GM12878 (cell line): ENCODE measurements at regions not wholly inside any gene's neighbourhood (a gene's known extent, or its start where the extent isn't known, plus 50 kb on each side); places are given as distances from the start of the nearest gene placed in this dataset.

Experiments
- ATAC-seq: fragments of 200-7000 bp; cut with Tn5 transposase; 3 replicates; pipeline ENCODE4 v1.9.1; 2020; ENCODE audit warnings: mild to moderate bottlenecking, moderate library complexity
- BruUV-seq: library from RNA; stranded (reverse); fragments of 400-500 nt; replicated peaks from 2 replicates; lab custom pipeline; 2021; lab: Mats Ljungman, UMichigan
- CTCF ChIA-PET: fragments of 300-600 bp; sonication (Branson Sonifier 250); formaldehyde crosslinking; extraction: SDS; loops from one replicate; lab custom pipeline; 2021; ENCODE audit warnings: inconsistent platforms; lab: Yijun Ruan, JAX
- POLR2A ChIA-PET: fragments of 350-600 bp; formaldehyde crosslinking; extraction: SDS; loops from one replicate; lab custom pipeline; 2021; ENCODE audit warnings: inconsistent platforms; lab: Charles Lee
- RAD21 ChIA-PET: fragments of 300-600 bp; sonication (Branson Sonifier 250); formaldehyde crosslinking; loops from one replicate; lab custom pipeline; 2023; ENCODE audit warnings: antibody characterized with exemption; ENCODE audit not compliant: unreplicated experiment; lab: Charles Lee
- SMC1A ChIA-PET: fragments of 300-600 bp; sonication (Branson Sonifier 250); formaldehyde crosslinking; loops from one replicate; lab custom pipeline; 2023; ENCODE audit not compliant: unreplicated experiment, uncharacterized antibody; lab: Charles Lee
- DNase-seq: peaks from one replicate; pipeline ENCODE4 v3.0.0-alpha.2; 2011; ENCODE audit warnings: low read depth, low spot score
- FAIRE-seq: peaks from 3 replicates; lab custom pipeline; 2011; peaks lifted over from hg19 to GRCh38; lab: Jason Lieb, UNC
- H2AFZ ChIP-seq: 2 replicates; pipeline ENCODE4 v1.6.0; 2011; ENCODE audit warnings: low read depth, low read length, control low read depth; ENCODE audit not compliant: control insufficient read depth
- H3K27ac ChIP-seq: 2 replicates; pipeline ENCODE4 v1.5.1; 2011; ENCODE audit warnings: control low read depth; ENCODE audit not compliant: control insufficient read depth, insufficient read depth
- H3K27me3 ChIP-seq, 2 experiments: replicated peaks in 1 of 2; 2 replicates each; pipeline versions ENCODE4 v1.6.0 to v1.6.1; 2011; ENCODE audit warnings: low read length in 1 of 2; ENCODE audit not compliant: control insufficient read depth in 2 of 2, insufficient read depth in 2 of 2
- H3K36me3 ChIP-seq, 2 experiments: 2 replicates each; pipeline ENCODE4 v1.5.1; 2011; ENCODE audit warnings: low read length in 1 of 2; ENCODE audit not compliant: control insufficient read depth in 2 of 2, insufficient read depth in 2 of 2
- H3K4me1 ChIP-seq: 2 replicates; pipeline ENCODE4 v1.6.1; 2011; ENCODE audit warnings: mild to moderate bottlenecking, low read length, moderate library complexity, mixed read lengths; ENCODE audit not compliant: control insufficient read depth, insufficient read depth
- H3K4me2 ChIP-seq: 2 replicates; pipeline ENCODE4 v1.6.0; 2011; ENCODE audit warnings: control low read depth; ENCODE audit not compliant: control insufficient read depth, insufficient read depth
- H3K4me3 ChIP-seq: fragments of 200-600 bp; sonication (generic); 2 replicates; pipeline ENCODE4 v1.5.1; 2016
- H3K79me2 ChIP-seq: 2 replicates; pipeline ENCODE4 v1.6.0; 2011; ENCODE audit warnings: low read length; ENCODE audit not compliant: control insufficient read depth, insufficient read depth
- H3K9ac ChIP-seq: 2 replicates; pipeline ENCODE4 v1.8.0; 2011; ENCODE audit warnings: low read length, control low read depth, mixed read lengths; ENCODE audit not compliant: control insufficient read depth, insufficient read depth
- H3K9me3 ChIP-seq: replicated peaks from 3 replicates; pipeline ENCODE4 v1.5.1; 2011; ENCODE audit warnings: mild to moderate bottlenecking, low read length; ENCODE audit not compliant: control insufficient read depth, insufficient read depth
- H4K20me1 ChIP-seq: 2 replicates; pipeline ENCODE4 v1.6.0; 2011; ENCODE audit not compliant: control insufficient read depth, insufficient read depth
- EP300 ChIP-seq, 2 experiments: fragments of 150-350 bp in 1 of 2; IDR thresholded peaks; 2 replicates each; pipeline ENCODE4 v1.6.1; 2011 to 2012; ENCODE audit warnings: low read depth in 2 of 2, low read length in 2 of 2, borderline replicate concordance in 1 of 2, improper control_type of control experiment in 1 of 2, inconsistent platforms in 1 of 2; ENCODE audit not compliant: control insufficient read depth in 1 of 2
- LARP7 ChIP-seq: fragments of 450-650 bp; IDR thresholded peaks from 2 replicates; pipeline ENCODE4 v1.6.1; 2017; ENCODE audit warnings: mild to moderate bottlenecking
- PAX8 ChIP-seq: fragments of 450-650 bp; IDR thresholded peaks from 2 replicates; pipeline ENCODE4 v1.6.1; 2017; ENCODE audit warnings: mild to moderate bottlenecking, moderate library complexity
- ZNF24 ChIP-seq: fragments of 450-650 bp; IDR thresholded peaks from 2 replicates; pipeline ENCODE4 v1.6.1; 2017; ENCODE audit warnings: antibody characterized with exemption, mild to moderate bottlenecking
- ZNF592 ChIP-seq: fragments of 450-650 bp; IDR thresholded peaks from 2 replicates; pipeline ENCODE4 v1.6.1; 2017; ENCODE audit warnings: mild to moderate bottlenecking, moderate library complexity
- ZNF622 ChIP-seq: fragments of 450-650 bp; IDR thresholded peaks from 2 replicates; pipeline ENCODE4 v1.6.1; 2017; ENCODE audit warnings: mild to moderate bottlenecking, inconsistent platforms
- WGBS: methylation state at CpG from one replicate; pipeline ENCODE4 v1.1.6; 2016; ENCODE audit warnings: low lambda C conversion rate; ENCODE audit not compliant: insufficient replicate concordance, insufficient coverage; ENCODE audit errors: missing lambda C conversion rate; 5-methylcytosine and 5-hydroxymethylcytosine counted together
- in situ Hi-C: fragments of 300-500 bp; cut with MboI; formaldehyde crosslinking; loops from 9 replicates; pipeline ENCODE4 v1.14.3; 2018; ENCODE audit warnings: mixed read lengths
- intact Hi-C: fragments of 100-400 bp; cut with micrococcal nuclease; formaldehyde crosslinking; loops from one replicate; pipeline ENCODE4 v1.14.2; 2022; ENCODE audit not compliant: unreplicated experiment
- TF ChIP-seq, protein P1 (sequence below): fragments of 450-650 bp; IDR thresholded peaks from 2 replicates; pipeline ENCODE4 v1.6.1; 2018; ENCODE audit warnings: borderline replicate concordance, mild to moderate bottlenecking; ENCODE audit not compliant: partially characterized antibody
- TF ChIP-seq, protein P2 (sequence below): IDR thresholded peaks from 2 replicates; pipeline ENCODE4 v1.6.1; 2011; ENCODE audit warnings: borderline replicate concordance, low read depth, mild to moderate bottlenecking, moderate library complexity, low read length; ENCODE audit not compliant: insufficient read depth, poor library complexity, severe bottlenecking

DNA sequence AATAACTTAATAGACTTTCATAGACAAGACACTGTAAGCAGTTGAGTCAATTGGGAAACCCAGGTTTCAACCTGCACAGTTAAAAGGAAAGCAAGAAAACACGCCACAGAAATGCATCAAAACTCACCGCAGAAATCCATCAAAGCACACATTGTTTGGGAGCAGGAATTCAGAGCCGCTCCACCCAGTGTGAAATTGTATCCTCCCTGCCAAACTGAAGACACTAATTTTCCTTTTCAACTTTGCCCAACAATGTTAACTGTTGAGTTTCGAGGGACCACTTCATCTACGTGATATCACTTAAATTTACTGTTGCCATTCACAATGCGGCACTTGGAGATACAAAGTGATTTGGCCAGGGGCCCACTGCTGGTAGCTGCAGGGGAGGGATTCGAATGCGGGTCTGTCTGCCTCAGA is 92.7 kb downstream of the DACT2 start:
- Histone ChIP-seq H3K9me3 (no peaks in the 10 kb centered on the region), H3K4me1 (no peaks in the 10 kb centered on the region), H3K9ac (no peak overlapping the region), H3K27me3 (no peaks in the 10 kb centered on the region), H4K20me1 (no peaks in the 10 kb centered on the region), H3K79me2 (no peaks in the 10 kb centered on the region), H3K4me2 (no peak overlapping the region), H2AFZ (no peak overlapping the region), H3K27ac (no peak overlapping the region), H3K36me3 (no peaks in the 10 kb centered on the region), H3K4me3 (no peak overlapping the region)
- CTCF ChIA-PET, result no interaction called here
- POLR2A ChIA-PET, result no interaction called here
- TF ChIP-seq, protein P1, sequence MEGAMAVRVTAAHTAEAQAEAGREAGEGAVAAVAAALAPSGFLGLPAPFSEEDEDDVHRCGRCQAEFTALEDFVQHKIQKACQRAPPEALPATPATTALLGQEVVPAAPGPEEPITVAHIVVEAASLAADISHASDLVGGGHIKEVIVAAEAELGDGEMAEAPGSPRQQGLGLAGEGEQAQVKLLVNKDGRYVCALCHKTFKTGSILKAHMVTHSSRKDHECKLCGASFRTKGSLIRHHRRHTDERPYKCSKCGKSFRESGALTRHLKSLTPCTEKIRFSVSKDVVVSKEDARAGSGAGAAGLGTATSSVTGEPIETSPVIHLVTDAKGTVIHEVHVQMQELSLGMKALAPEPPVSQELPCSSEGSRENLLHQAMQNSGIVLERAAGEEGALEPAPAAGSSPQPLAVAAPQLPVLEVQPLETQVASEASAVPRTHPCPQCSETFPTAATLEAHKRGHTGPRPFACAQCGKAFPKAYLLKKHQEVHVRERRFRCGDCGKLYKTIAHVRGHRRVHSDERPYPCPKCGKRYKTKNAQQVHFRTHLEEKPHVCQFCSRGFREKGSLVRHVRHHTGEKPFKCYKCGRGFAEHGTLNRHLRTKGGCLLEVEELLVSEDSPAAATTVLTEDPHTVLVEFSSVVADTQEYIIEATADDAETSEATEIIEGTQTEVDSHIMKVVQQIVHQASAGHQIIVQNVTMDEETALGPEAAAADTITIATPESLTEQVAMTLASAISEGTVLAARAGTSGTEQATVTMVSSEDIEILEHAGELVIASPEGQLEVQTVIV, result no peak
- TF ChIP-seq ZNF622, result no peak
- ATAC-seq (no peak), FAIRE-seq (no peak), DNase-seq (no peak)
- RAD21 ChIA-PET, result no interaction called here
- no TSS peak for BruUV-seq
- in situ Hi-C loops (no loop called here), intact Hi-C loops (no loop called here)
- SMC1A ChIA-PET, result no interaction called here
- 42% methylated on average over 8 of the region's 8 CpGs for WGBS

DNA sequence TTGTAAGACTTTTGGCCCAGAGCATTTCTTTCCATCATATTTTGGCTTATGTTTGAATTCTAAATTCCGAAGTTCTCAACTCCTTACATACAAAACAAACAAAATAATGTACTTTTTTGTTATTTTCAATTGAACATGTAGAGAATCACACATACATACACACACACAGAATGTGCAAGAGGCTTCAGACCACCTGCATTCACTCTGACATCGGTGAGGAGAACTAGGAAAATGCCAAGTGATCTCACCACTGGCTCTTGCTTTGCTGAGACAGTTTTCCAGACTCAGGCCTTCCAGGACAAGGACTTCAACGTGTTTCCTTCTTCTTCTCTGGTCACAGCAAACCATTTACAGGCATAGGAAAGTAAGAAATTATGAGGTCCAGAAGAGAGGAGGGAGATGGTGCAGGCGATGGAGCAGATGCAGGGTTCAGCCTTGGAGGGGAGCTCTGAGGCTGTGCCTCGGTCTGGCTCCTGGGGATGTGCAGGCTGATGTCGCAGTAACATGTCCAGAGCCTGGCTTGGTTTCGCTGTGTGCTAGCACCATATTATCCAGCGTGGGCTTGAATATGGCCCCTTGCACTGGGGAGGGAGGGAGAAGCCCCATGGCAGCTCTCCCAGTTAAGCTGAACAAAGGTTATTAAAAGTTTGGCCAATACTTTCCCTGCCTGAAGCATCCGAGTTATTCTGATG is 93.4 kb downstream of the DACT2 start:
- 13% methylated on average over 9 of the region's 9 CpGs for WGBS
- Histone ChIP-seq H3K79me2 (no peaks in the 10 kb centered on the region), H3K9me3 (no peaks in the 10 kb centered on the region), H2AFZ (no peak overlapping the region), H3K27ac (no peak overlapping the region), H3K9ac (no peak overlapping the region), H3K36me3 (no peaks in the 10 kb centered on the region), H3K4me3 (no peak overlapping the region), H3K27me3 (no peaks in the 10 kb centered on the region), H3K4me1 (no peaks in the 10 kb centered on the region), H4K20me1 (no peaks in the 10 kb centered on the region), H3K4me2 (no peak overlapping the region)
- FAIRE-seq (no peak), ATAC-seq (no peak), DNase-seq (no peak)
- ChIA-PET CTCF (no interaction called here), SMC1A (no interaction called here), POLR2A (no interaction called here), RAD21 (no interaction called here)
- in situ Hi-C loops (no loop called here), intact Hi-C loops (no loop called here)
- BruUV-seq, result no TSS peak
- TF ChIP-seq ZNF592, result no peak
- TF ChIP-seq EP300 (IDR thresholded peaks at IDR 0.05; ENCODE audit: borderline replicate concordance in 1 of 2, control insufficient read depth in 1 of 2, low read depth in 2 of 2, low read length in 2 of 2), result no peak
- TF ChIP-seq, protein P2, sequence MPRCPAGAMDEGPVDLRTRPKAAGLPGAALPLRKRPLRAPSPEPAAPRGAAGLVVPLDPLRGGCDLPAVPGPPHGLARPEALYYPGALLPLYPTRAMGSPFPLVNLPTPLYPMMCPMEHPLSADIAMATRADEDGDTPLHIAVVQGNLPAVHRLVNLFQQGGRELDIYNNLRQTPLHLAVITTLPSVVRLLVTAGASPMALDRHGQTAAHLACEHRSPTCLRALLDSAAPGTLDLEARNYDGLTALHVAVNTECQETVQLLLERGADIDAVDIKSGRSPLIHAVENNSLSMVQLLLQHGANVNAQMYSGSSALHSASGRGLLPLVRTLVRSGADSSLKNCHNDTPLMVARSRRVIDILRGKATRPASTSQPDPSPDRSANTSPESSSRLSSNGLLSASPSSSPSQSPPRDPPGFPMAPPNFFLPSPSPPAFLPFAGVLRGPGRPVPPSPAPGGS, result no peak
- no peak for TF ChIP-seq LARP7
- no peak for TF ChIP-seq PAX8
- no peak for TF ChIP-seq ZNF24
